ENCODE measurements at regions not wholly inside any gene's neighbourhood (a gene's known extent, or its start where the extent isn't known, plus 50 kb on each side); places are given as distances from the start of the nearest gene placed in this dataset.

GRCh38 chr14:89498878-89499277, 81.8 kb upstream of the FOXN3 start:
- Mint-ChIP-seq H3K36me3 (ENCODE audit: low read depth) (peaks cover 4% of the 10 kb centered on the region), H3K27ac (no peak overlapping the region), H3K4me3 (no peak overlapping the region), H3K27me3 (ENCODE audit: low read depth) (no peaks in the 10 kb centered on the region), H3K4me1 (peaks cover 10% of the 10 kb centered on the region), H3K9me3 (no peaks in the 10 kb centered on the region)
- no peak for TF ChIP-seq CTCF (IDR thresholded peaks at IDR 0.05; ENCODE audit: unreplicated experiment in 3 of 3)

- no peaks in the 10 kb centered on the region for H3K27me3 Mint-ChIP-seq (ENCODE audit: low read depth)
- no peaks in the 10 kb centered on the region for H3K9me3 Mint-ChIP-seq
- no peak overlapping the region for H3K4me3 Mint-ChIP-seq
- peaks cover 4% of the 10 kb centered on the region for H3K36me3 Mint-ChIP-seq (ENCODE audit: low read depth)
- TF ChIP-seq CTCF (IDR thresholded peaks at IDR 0.05; ENCODE audit: unreplicated experiment in 3 of 3): no peak
- no peak overlapping the region for H3K27ac Mint-ChIP-seq
- peaks cover 36% of the 10 kb centered on the region for H3K4me1 Mint-ChIP-seq
These were observed 78.7 kb upstream of the FOXN3 start for GRCh38 chr14:89495718-89496117.

GRCh38 chr14:89493877-89494634, 77.0 kb upstream of the FOXN3 start:
- no peak overlapping the region for H3K4me3 Mint-ChIP-seq
- H3K36me3 Mint-ChIP-seq (ENCODE audit: low read depth): no peaks in the 10 kb centered on the region
- peak overlapping the region in 1 of 3 experiments; percentile 24 for H3K27ac Mint-ChIP-seq
- no peak for TF ChIP-seq CTCF (IDR thresholded peaks at IDR 0.05; ENCODE audit: unreplicated experiment in 3 of 3)
- no peaks in the 10 kb centered on the region for H3K27me3 Mint-ChIP-seq (ENCODE audit: low read depth)
- H3K4me1 Mint-ChIP-seq: peaks cover 52% of the 10 kb centered on the region
- H3K9me3 Mint-ChIP-seq: no peaks in the 10 kb centered on the region

- peaks cover 52% of the 10 kb centered on the region for H3K4me1 Mint-ChIP-seq
- TF ChIP-seq CTCF (IDR thresholded peaks at IDR 0.05; ENCODE audit: unreplicated experiment in 3 of 3): no peak
- no peak overlapping the region for H3K4me3 Mint-ChIP-seq
- H3K27me3 Mint-ChIP-seq (ENCODE audit: low read depth): no peaks in the 10 kb centered on the region
- no peaks in the 10 kb centered on the region for H3K9me3 Mint-ChIP-seq
- no peaks in the 10 kb centered on the region for H3K36me3 Mint-ChIP-seq (ENCODE audit: low read depth)
- H3K27ac Mint-ChIP-seq: peak overlapping the region in 2 of 3 experiments; percentile 24 to 31
These were observed 76.4 kb upstream of the FOXN3 start for GRCh38 chr14:89493406-89493805.

DNA sequence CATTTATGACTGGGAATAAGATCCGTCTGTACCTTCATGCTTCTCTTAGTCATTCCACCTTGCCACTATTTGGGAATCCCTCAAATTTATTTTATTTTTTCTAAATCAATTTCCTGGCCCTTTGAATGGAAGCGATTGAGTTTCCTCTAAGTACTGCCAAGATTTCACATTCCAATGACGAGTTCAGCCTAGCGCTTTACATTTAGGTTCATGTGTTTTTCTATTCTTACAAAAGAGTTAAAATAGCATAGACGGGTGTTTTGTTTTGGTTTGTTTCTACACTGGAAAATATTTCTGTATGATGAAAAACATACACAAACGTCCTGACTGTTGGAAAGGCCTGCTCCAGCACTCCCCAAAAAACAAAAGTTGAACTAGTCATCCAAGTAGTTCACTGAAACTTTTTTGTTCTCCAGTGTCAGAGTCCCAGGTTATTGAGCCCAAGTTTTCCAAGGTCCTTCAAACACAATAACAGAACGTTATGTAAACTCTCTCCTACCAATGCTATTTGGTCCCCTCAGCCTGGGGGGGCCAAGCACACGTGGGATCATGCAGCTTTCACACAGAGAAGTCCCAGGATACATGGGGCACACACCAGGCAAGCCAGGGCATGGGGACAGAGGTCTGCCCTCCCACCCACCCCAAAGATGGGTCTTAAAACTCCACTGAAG, 74.8 kb upstream of the FOXN3 start:
- Mint-ChIP-seq H3K27ac (peak overlapping the region in 2 of 3 experiments; percentile 59 to 69), H3K27me3 (ENCODE audit: low read depth) (no peaks in the 10 kb centered on the region), H3K4me3 (no peak overlapping the region), H3K9me3 (no peaks in the 10 kb centered on the region), H3K36me3 (ENCODE audit: low read depth) (no peaks in the 10 kb centered on the region), H3K4me1 (peaks cover 62% of the 10 kb centered on the region)
- TF ChIP-seq CTCF (IDR thresholded peaks at IDR 0.05; ENCODE audit: unreplicated experiment in 3 of 3): no peak

Data from nephron (organoid).